Heart left ventricle (tissue), 16 donors: ENCODE measurements at regions not wholly inside any gene's neighbourhood (a gene's known extent, or its start where the extent isn't known, plus 50 kb on each side); places are given as distances from the start of the nearest gene placed in this dataset.

Experiments used
- ATAC-seq, 4 donors: fragments of 200-7000 bp; cut with Tn5 transposase; one replicate each; pipeline ENCODE4 v1.9.1; 2020 to 2022; ENCODE audit warnings: moderate library complexity in 4 of 4, mild to moderate bottlenecking in 3 of 4, moderate number of reproducible peaks in 1 of 4
- DNase-seq, 5 donors: peaks; one replicate each; pipeline ENCODE4 v3.0.0-alpha.2; 2020
- H3K27ac ChIP-seq, 12 donors: fragments of 200-600 bp; sonication (generic) in 4 of 12; one replicate each; pipeline versions ENCODE4 v1.5.0 to v1.8.0; 2016 to 2022; ENCODE audit warnings: mild to moderate bottlenecking in 2 of 12
- H3K27me3 ChIP-seq, 9 donors: fragments of 200-600 bp; sonication (generic) in 2 of 9; one replicate each; pipeline versions ENCODE4 v1.5.1 to v1.8.0; 2016 to 2022; ENCODE audit warnings: mild to moderate bottlenecking in 3 of 9
- H3K36me3 ChIP-seq, 9 donors: fragments of 200-600 bp; sonication (generic) in 2 of 9; one replicate each; pipeline versions ENCODE4 v1.5.0 to v1.8.0; 2018 to 2022; ENCODE audit warnings: mild to moderate bottlenecking in 2 of 9
- H3K4me1 ChIP-seq, 12 donors: fragments of 200-600 bp; sonication (generic) in 4 of 12; one replicate each; pipeline versions ENCODE4 v1.5.0 to v1.8.0; 2016 to 2022; ENCODE audit warnings: mild to moderate bottlenecking in 3 of 12
- H3K4me3 ChIP-seq, 12 donors: fragments of 200-600 bp; sonication (generic) in 4 of 12; one replicate each; pipeline versions ENCODE4 v1.5.0 to v1.8.0; 2017 to 2022; ENCODE audit warnings: mild to moderate bottlenecking in 9 of 12, moderate library complexity in 4 of 12
- H3K9me3 ChIP-seq, 12 donors: fragments of 200-600 bp; sonication (generic) in 4 of 12; one replicate each; pipeline versions ENCODE4 v1.5.0 to v1.8.0; 2016 to 2022; ENCODE audit warnings: mild to moderate bottlenecking in 1 of 12
- CTCF ChIP-seq, 12 donors: fragments of 200-600 bp; sonication (generic) in 4 of 12; IDR thresholded peaks; one replicate each; pipeline versions ENCODE4 v1.5.0 to v1.8.0; 2018 to 2022; ENCODE audit warnings: antibody characterized with exemption in 12 of 12, mild to moderate bottlenecking in 5 of 12
- POLR2A ChIP-seq, 2 donors: fragments of 450-650 bp; IDR thresholded peaks; one replicate each; pipeline ENCODE4 v1.6.1; 2017; ENCODE audit warnings: antibody characterized with exemption in 2 of 2, mild to moderate bottlenecking in 2 of 2, moderate library complexity in 2 of 2
- WGBS, 4 donors: extraction: QIAGEN DNeasy Blood & Tissue Kit in 2 of 4; methylation state at CpG; one replicate each; pipeline versions ENCODE4 v1.1.5 to v1.1.7; 2013 to 2018; 5-methylcytosine and 5-hydroxymethylcytosine counted together
- intact Hi-C, 10 donors: fragments of 100-400 bp; cut with DNase I; formaldehyde crosslinking; loops; one replicate each; pipeline versions ENCODE4 v1.11.1 to v1.14.2; 2022
- donor health status: ischemic (EF 13 %, LVEDD 7.1; RV severe dilation, severe dysfunction).
- donor health status: healthy with polysubstance abuse.
- donor health status: DM: no; HTN: yes; CAD: no.
- donor health status: DM: no; HTN: no; CAD: no.
- donor health status: ischemic (EF 25% LVEDD 6.9; RV normal size, moderate dysfunction).
- donor health status: ischemic (EF 25% LVEDD 5.7; RV mildly dilated, moderate dysfunction).
- donor health status: healthy.
- donor health status: DM: yes; HTN: yes; CAD: no.
- donor health status: ischemic (EF 35%, LVEDD 5.7; RV mildly dilated, moderate dysfunction).
- donor health status: nonischemic (EF 11% LVEDD 7.7; RV severe dilation, severe dysfunction).
- donor health status: DM: yes; HTN: yes; CAD: no.
- donor health status: PGD.
- donor health status: ischemic (EF 29% LVEDD 5.4; RV normal size, mild dysfunction).
- donor health status: nonischemic (EF 23%, LVEDD 6.1; RV moderate dilation, normal function).

GRCh38 chr12:115491511-115492250, 785.8 kb downstream of the MED13L start:
- Histone ChIP-seq H3K9me3 (no peaks in the 10 kb centered on the region), H3K27ac (no peak overlapping the region), H3K36me3 (no peaks in the 10 kb centered on the region), H3K27me3 (no peaks in the 10 kb centered on the region), H3K4me3 (no peak overlapping the region), H3K4me1 (peaks cover 0 to 11% (median 0%) of the 10 kb centered on the region in 12 donors)
- DNase-seq (no peak), ATAC-seq (no peak)
- TF ChIP-seq CTCF (IDR thresholded peaks at IDR 0.05) (no peak), POLR2A (IDR thresholded peaks at IDR 0.05) (no peak)
- 47 to 59% (median 56%) methylated on average over 8 of the region's 8 CpGs for WGBS, 4 donors
- intact Hi-C loops: loop anchor here in 1 of 10 donors (10.0 kb wide), 1 partner anchor 807 kb away; the partner anchor contains the start of gene TBX3

- intact Hi-C loops: no loop called here
- 58 to 67% (median 59%) methylated on average over 7 to 8 of the region's 8 CpGs for WGBS, 4 donors
- Histone ChIP-seq H3K9me3 (peaks cover 0 to 5% (median 0%) of the 10 kb centered on the region in 12 donors), H3K36me3 (no peaks in the 10 kb centered on the region), H3K4me3 (no peak overlapping the region), H3K27ac (peak overlapping the region in 1 of 12 donors; percentile 15), H3K27me3 (no peaks in the 10 kb centered on the region), H3K4me1 (peaks cover 0 to 11% (median 0%) of the 10 kb centered on the region in 12 donors)
- TF ChIP-seq CTCF (IDR thresholded peaks at IDR 0.05): no peak
- TF ChIP-seq POLR2A (IDR thresholded peaks at IDR 0.05): no peak
- DNase-seq: peak in 3 of 5 donors; percentile 21 to 34 (median 31)
- ATAC-seq: peak in 2 of 4 donors; percentile 46 to 62
These were observed 788.2 kb downstream of the MED13L start for GRCh38 chr12:115489253-115489652.

- peaks cover 0 to 2% (median 0%) of the 10 kb centered on the region in 12 donors for H3K4me1 ChIP-seq
- 74 to 79% (median 76%) methylated on average over 6 of the region's 6 CpGs for WGBS, 4 donors
- TF ChIP-seq CTCF (IDR thresholded peaks at IDR 0.05) (no peak), POLR2A (IDR thresholded peaks at IDR 0.05) (no peak)
- no peaks in the 10 kb centered on the region for H3K27me3 ChIP-seq
- DNase-seq (no peak), ATAC-seq (no peak)
- no peak overlapping the region for H3K4me3 ChIP-seq
- H3K27ac ChIP-seq: no peak overlapping the region
- peaks cover 0 to 6% (median 0%) of the 10 kb centered on the region in 12 donors for H3K9me3 ChIP-seq
- no peaks in the 10 kb centered on the region for H3K36me3 ChIP-seq
- intact Hi-C loops: no loop called here
These were observed 791.5 kb downstream of the MED13L start for GRCh38 chr12:115485967-115486366.

GRCh38 chr12:115485503-115485902, 792.0 kb downstream of the MED13L start:
- Histone ChIP-seq H3K36me3 (no peaks in the 10 kb centered on the region), H3K4me1 (no peaks in the 10 kb centered on the region), H3K27me3 (no peaks in the 10 kb centered on the region), H3K4me3 (no peak overlapping the region), H3K27ac (no peak overlapping the region), H3K9me3 (peaks cover 0 to 6% (median 0%) of the 10 kb centered on the region in 12 donors)
- intact Hi-C loops: no loop called here
- no peak for ATAC-seq
- no peak for TF ChIP-seq CTCF (IDR thresholded peaks at IDR 0.05)
- no peak for TF ChIP-seq POLR2A (IDR thresholded peaks at IDR 0.05)
- no peak for DNase-seq
- WGBS, 4 donors: 80 to 92% (median 91%) methylated on average over 2 of the region's 2 CpGs
